H1 (cell line): ENCODE measurements at regions not wholly inside any gene's neighbourhood (a gene's known extent, or its start where the extent isn't known, plus 50 kb on each side); places are given as distances from the start of the nearest gene placed in this dataset.

Experiments used
- CTCF ChIA-PET: fragments of 300-600 bp; sonication (Branson Sonifier 250); formaldehyde crosslinking; loops from one replicate; lab custom pipeline; 2021; ENCODE audit not compliant: partially characterized antibody; lab: Charles Lee
- POLR2A ChIA-PET: fragments of 300-600 bp; sonication (Branson Sonifier 250); formaldehyde crosslinking; loops from one replicate; lab custom pipeline; 2021; ENCODE audit warnings: inconsistent platforms; ENCODE audit not compliant: partially characterized antibody; lab: Charles Lee
- DNase-seq, 2 experiments: peaks; one replicate each; pipeline versions ENCODE4 v3.0.0 to v3.0.0-alpha.2; 2010 to 2022; ENCODE audit warnings: low spot score in 2 of 2, low read depth in 1 of 2, mixed read lengths in 1 of 2
- FAIRE-seq: peaks from 2 replicates; lab custom pipeline; 2011; peaks lifted over from hg19 to GRCh38; lab: Jason Lieb, UNC
- H2AFZ ChIP-seq: 2 replicates; pipeline ENCODE4 v1.8.1; 2012; ENCODE audit warnings: low read length, inconsistent platforms
- H2AK5ac ChIP-seq: 2 replicates; pipeline ENCODE4 v1.6.1; 2013; ENCODE audit warnings: low read depth, low read length
- H2BK120ac ChIP-seq: replicated peaks from 2 replicates; pipeline ENCODE3; 2013; ENCODE audit warnings: low read depth, low read length, inconsistent platforms
- H2BK12ac ChIP-seq: 2 replicates; pipeline ENCODE4 v1.6.1; 2013; ENCODE audit warnings: low read depth, low read length
- H2BK15ac ChIP-seq: 2 replicates; pipeline ENCODE4 v1.6.1; 2013; ENCODE audit warnings: low read length
- H2BK20ac ChIP-seq: 2 replicates; pipeline ENCODE4 v1.6.1; 2013; ENCODE audit warnings: low read length
- H2BK5ac ChIP-seq: 2 replicates; pipeline ENCODE4 v1.6.1; 2013; ENCODE audit warnings: low read depth, low read length
- H3K14ac ChIP-seq: 2 replicates; pipeline ENCODE4 v1.6.1; 2013; ENCODE audit warnings: inconsistent platforms; ENCODE audit not compliant: insufficient read length
- H3K18ac ChIP-seq: 2 replicates; pipeline ENCODE4 v1.6.1; 2013; ENCODE audit warnings: low read length; ENCODE audit errors: extremely low read depth
- H3K23ac ChIP-seq: 2 replicates; pipeline ENCODE4 v1.6.1; 2013; ENCODE audit warnings: inconsistent platforms; ENCODE audit not compliant: insufficient read length
- H3K23me2 ChIP-seq: 2 replicates; pipeline ENCODE4 v1.6.1; 2013; ENCODE audit warnings: low read depth, low read length
- H3K27ac ChIP-seq: 2 replicates; pipeline ENCODE4 v1.6.1; 2011; ENCODE audit warnings: low read depth, low read length, inconsistent platforms
- H3K27me3 ChIP-seq, 4 experiments: replicated peaks in 1 of 4; 1 replicate in 1 of 4; 2 replicates in 3 of 4; pipeline versions ENCODE4 v1.6.1 to v1.8.1; 2011 to 2013; ENCODE audit warnings: low read length in 3 of 4, mild to moderate bottlenecking in 3 of 4, inconsistent platforms in 2 of 4, mixed read lengths in 2 of 4, moderate library complexity in 1 of 4; ENCODE audit not compliant: control insufficient read depth in 3 of 4, insufficient read depth in 3 of 4; ENCODE audit errors: extremely low read depth in 1 of 4
- H3K36me3 ChIP-seq, 4 experiments: 2 replicates each; pipeline versions ENCODE4 v1.6.1 to v1.8.1; 2011 to 2013; ENCODE audit warnings: mild to moderate bottlenecking in 4 of 4, low read length in 3 of 4, moderate library complexity in 2 of 4, control low read depth in 1 of 4, inconsistent platforms in 1 of 4; ENCODE audit not compliant: insufficient read depth in 4 of 4, control insufficient read depth in 2 of 4
- H3K4ac ChIP-seq: replicated peaks from 2 replicates; pipeline ENCODE3; 2013; ENCODE audit warnings: low read length, low read depth, mixed read lengths, inconsistent platforms; ENCODE audit not compliant: insufficient read length
- H3K4me1 ChIP-seq, 4 experiments: replicated peaks in 1 of 4; 1 replicate in 1 of 4; 2 replicates in 3 of 4; pipeline versions ENCODE4 v1.6.1 to v1.8.1; 2011 to 2013; ENCODE audit warnings: low read length in 3 of 4, inconsistent platforms in 2 of 4, mixed read lengths in 1 of 4; ENCODE audit not compliant: insufficient read depth in 4 of 4, control insufficient read depth in 3 of 4
- H3K4me2 ChIP-seq, 2 experiments: 2 replicates each; pipeline versions ENCODE4 v1.6.1 to v1.8.1; 2011 to 2013; ENCODE audit warnings: low read depth in 2 of 2, low read length in 2 of 2, control low read depth in 1 of 2, inconsistent platforms in 1 of 2, mild to moderate bottlenecking in 1 of 2; ENCODE audit not compliant: insufficient read depth in 1 of 2
- H3K4me3 ChIP-seq, 4 experiments: fragments of 200-600, 300-600 bp in 1 of 4; sonication (generic), shearing (Covaris generic), sonication (Bioruptor Twin) in 1 of 4; 2 replicates each; pipeline versions ENCODE4 v1.5.1 to v1.8.1; 2011 to 2016; ENCODE audit warnings: low read length in 4 of 4, low read depth in 3 of 4, control low read depth in 2 of 4, inconsistent platforms in 2 of 4, mild to moderate bottlenecking in 2 of 4, mixed read lengths in 1 of 4, moderate library complexity in 1 of 4; ENCODE audit not compliant: insufficient read depth in 2 of 4; ENCODE audit errors: extremely low read depth in 1 of 4
- H3K56ac ChIP-seq: replicated peaks from 2 replicates; pipeline ENCODE3; 2013; ENCODE audit warnings: low read depth, mild to moderate bottlenecking, mixed read lengths, low read length, inconsistent platforms; ENCODE audit not compliant: insufficient read length
- H3K79me1 ChIP-seq: 2 replicates; pipeline ENCODE4 v1.6.1; 2013; ENCODE audit warnings: low read depth, low read length, control low read depth
- H3K79me2 ChIP-seq, 2 experiments: 2 replicates each; pipeline versions ENCODE4 v1.6.1 to v1.8.1; 2012 to 2013; ENCODE audit warnings: low read length in 2 of 2, mild to moderate bottlenecking in 2 of 2, inconsistent platforms in 1 of 2; ENCODE audit not compliant: insufficient read depth in 2 of 2, control insufficient read depth in 1 of 2
- H3K9ac ChIP-seq, 4 experiments: replicated peaks in 1 of 4; 1 replicate in 1 of 4; 2 replicates in 3 of 4; pipeline versions ENCODE4 v1.6.1 to v1.8.1; 2011 to 2013; ENCODE audit warnings: low read depth in 3 of 4, low read length in 3 of 4, control low read depth in 2 of 4, mild to moderate bottlenecking in 2 of 4, moderate library complexity in 2 of 4, inconsistent platforms in 1 of 4; ENCODE audit errors: extremely low read depth in 1 of 4
- H3K9me3 ChIP-seq, 2 experiments: 2 replicates each; pipeline versions ENCODE4 v1.6.1 to v1.8.1; 2012 to 2013; ENCODE audit warnings: mild to moderate bottlenecking in 2 of 2, moderate library complexity in 2 of 2, control low read depth in 1 of 2, inconsistent platforms in 1 of 2, low read depth in 1 of 2, low read length in 1 of 2, mixed read lengths in 1 of 2; ENCODE audit not compliant: insufficient read depth in 2 of 2
- H4K20me1 ChIP-seq, 2 experiments: replicated peaks in 1 of 2; 2 replicates each; pipeline versions ENCODE3 to v1.8.1; 2011 to 2013; ENCODE audit warnings: inconsistent platforms in 2 of 2, low read length in 2 of 2, mild to moderate bottlenecking in 1 of 2; ENCODE audit not compliant: insufficient read depth in 2 of 2, control insufficient read depth in 1 of 2
- H4K5ac ChIP-seq: 2 replicates; pipeline ENCODE4 v1.6.1; 2013; ENCODE audit warnings: low read length, low read depth, mixed read lengths, inconsistent platforms; ENCODE audit not compliant: insufficient read length
- H4K8ac ChIP-seq: 2 replicates; pipeline ENCODE4 v1.8.0; 2013; ENCODE audit warnings: mild to moderate bottlenecking, moderate library complexity, low read length, inconsistent platforms; ENCODE audit not compliant: insufficient read depth; ENCODE audit errors: extremely low read depth
- H4K91ac ChIP-seq: replicated peaks from 2 replicates; pipeline ENCODE3; 2013; ENCODE audit warnings: low read length, mixed read lengths, inconsistent platforms; ENCODE audit not compliant: insufficient read length
- WGBS, 2 experiments: shearing (Covaris generic) in 1 of 2; methylation state at CpG; one replicate each; pipeline versions ENCODE4 v1.1.6 to v1.1.7; 2013 to 2015; ENCODE audit warnings: low lambda C conversion rate in 2 of 2, mixed read lengths in 2 of 2, inconsistent platforms in 1 of 2, low coverage in 1 of 2, missing lambda C conversion rate in 1 of 2; ENCODE audit not compliant: insufficient replicate concordance in 2 of 2, insufficient coverage in 1 of 2, insufficient read length in 1 of 2; ENCODE audit errors: extremely low coverage in 1 of 2, missing lambda C conversion rate in 1 of 2; 5-methylcytosine and 5-hydroxymethylcytosine counted together
- TF ChIP-seq, protein P1 (sequence below): fragments of 300-600 bp; sonication (generic); IDR thresholded peaks from 2 replicates; pipeline ENCODE4 v1.7.1; 2012; ENCODE audit warnings: low read length, moderate library complexity, mild to moderate bottlenecking, inconsistent platforms; ENCODE audit not compliant: insufficient replicate concordance

DNA sequence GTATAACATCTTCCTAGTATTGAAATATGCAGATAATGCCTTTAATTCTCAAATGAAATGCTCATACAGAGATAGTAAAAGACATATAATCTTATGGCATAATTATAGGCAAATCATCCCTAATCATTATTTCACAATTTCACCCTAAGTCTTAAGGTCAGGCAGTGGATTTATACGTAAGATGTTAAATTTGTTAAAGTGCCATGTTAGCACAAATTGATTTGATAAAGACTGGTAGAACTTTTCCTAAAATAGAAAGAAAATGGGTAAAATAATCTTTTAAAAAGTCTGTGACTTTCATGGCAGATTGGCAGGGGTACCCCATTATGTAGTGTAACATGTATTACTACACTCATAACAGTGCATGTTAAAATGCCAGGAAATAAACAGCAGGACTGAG lies 1092.7 kb upstream of the GOT2 start:
- no peak overlapping the region for H2BK12ac ChIP-seq
- DNase-seq (no peak), FAIRE-seq (no peak)
- H4K8ac ChIP-seq = no peak overlapping the region
- H3K23ac ChIP-seq = no peak overlapping the region
- no peaks in the 10 kb centered on the region for H3K9me3 ChIP-seq
- H3K9ac ChIP-seq = no peak overlapping the region
- no peak overlapping the region for H2BK120ac ChIP-seq
- H3K4me3 ChIP-seq = no peak overlapping the region
- WGBS, 2 experiments = 88% methylated on average over 1 of the region's 1 CpG; no CpG with 5 or more reads in 1 of the 2 experiments
- no peak overlapping the region for H3K4me2 ChIP-seq
- no peaks in the 10 kb centered on the region for H3K79me1 ChIP-seq
- H3K18ac ChIP-seq = no peak overlapping the region
- H3K23me2 ChIP-seq = no peaks in the 10 kb centered on the region
- no peak overlapping the region for H3K4ac ChIP-seq
- no peaks in the 10 kb centered on the region for H3K79me2 ChIP-seq
- no peaks in the 10 kb centered on the region for H3K27me3 ChIP-seq
- no peak overlapping the region for H3K56ac ChIP-seq
- no peak overlapping the region for H2AFZ ChIP-seq
- H2BK20ac ChIP-seq = no peak overlapping the region
- no peak overlapping the region for H2BK5ac ChIP-seq
- ChIA-PET CTCF (no interaction called here), POLR2A (no interaction called here)
- no peaks in the 10 kb centered on the region for H3K36me3 ChIP-seq
- H4K20me1 ChIP-seq = no peaks in the 10 kb centered on the region
- no peak overlapping the region for H4K5ac ChIP-seq
- no peak overlapping the region for H3K27ac ChIP-seq
- no peak overlapping the region for H3K14ac ChIP-seq
- H3K4me1 ChIP-seq = no peaks in the 10 kb centered on the region
- H2BK15ac ChIP-seq = no peak overlapping the region
- H2AK5ac ChIP-seq = no peak overlapping the region
- no peak overlapping the region for H4K91ac ChIP-seq
- TF ChIP-seq, protein P1, sequence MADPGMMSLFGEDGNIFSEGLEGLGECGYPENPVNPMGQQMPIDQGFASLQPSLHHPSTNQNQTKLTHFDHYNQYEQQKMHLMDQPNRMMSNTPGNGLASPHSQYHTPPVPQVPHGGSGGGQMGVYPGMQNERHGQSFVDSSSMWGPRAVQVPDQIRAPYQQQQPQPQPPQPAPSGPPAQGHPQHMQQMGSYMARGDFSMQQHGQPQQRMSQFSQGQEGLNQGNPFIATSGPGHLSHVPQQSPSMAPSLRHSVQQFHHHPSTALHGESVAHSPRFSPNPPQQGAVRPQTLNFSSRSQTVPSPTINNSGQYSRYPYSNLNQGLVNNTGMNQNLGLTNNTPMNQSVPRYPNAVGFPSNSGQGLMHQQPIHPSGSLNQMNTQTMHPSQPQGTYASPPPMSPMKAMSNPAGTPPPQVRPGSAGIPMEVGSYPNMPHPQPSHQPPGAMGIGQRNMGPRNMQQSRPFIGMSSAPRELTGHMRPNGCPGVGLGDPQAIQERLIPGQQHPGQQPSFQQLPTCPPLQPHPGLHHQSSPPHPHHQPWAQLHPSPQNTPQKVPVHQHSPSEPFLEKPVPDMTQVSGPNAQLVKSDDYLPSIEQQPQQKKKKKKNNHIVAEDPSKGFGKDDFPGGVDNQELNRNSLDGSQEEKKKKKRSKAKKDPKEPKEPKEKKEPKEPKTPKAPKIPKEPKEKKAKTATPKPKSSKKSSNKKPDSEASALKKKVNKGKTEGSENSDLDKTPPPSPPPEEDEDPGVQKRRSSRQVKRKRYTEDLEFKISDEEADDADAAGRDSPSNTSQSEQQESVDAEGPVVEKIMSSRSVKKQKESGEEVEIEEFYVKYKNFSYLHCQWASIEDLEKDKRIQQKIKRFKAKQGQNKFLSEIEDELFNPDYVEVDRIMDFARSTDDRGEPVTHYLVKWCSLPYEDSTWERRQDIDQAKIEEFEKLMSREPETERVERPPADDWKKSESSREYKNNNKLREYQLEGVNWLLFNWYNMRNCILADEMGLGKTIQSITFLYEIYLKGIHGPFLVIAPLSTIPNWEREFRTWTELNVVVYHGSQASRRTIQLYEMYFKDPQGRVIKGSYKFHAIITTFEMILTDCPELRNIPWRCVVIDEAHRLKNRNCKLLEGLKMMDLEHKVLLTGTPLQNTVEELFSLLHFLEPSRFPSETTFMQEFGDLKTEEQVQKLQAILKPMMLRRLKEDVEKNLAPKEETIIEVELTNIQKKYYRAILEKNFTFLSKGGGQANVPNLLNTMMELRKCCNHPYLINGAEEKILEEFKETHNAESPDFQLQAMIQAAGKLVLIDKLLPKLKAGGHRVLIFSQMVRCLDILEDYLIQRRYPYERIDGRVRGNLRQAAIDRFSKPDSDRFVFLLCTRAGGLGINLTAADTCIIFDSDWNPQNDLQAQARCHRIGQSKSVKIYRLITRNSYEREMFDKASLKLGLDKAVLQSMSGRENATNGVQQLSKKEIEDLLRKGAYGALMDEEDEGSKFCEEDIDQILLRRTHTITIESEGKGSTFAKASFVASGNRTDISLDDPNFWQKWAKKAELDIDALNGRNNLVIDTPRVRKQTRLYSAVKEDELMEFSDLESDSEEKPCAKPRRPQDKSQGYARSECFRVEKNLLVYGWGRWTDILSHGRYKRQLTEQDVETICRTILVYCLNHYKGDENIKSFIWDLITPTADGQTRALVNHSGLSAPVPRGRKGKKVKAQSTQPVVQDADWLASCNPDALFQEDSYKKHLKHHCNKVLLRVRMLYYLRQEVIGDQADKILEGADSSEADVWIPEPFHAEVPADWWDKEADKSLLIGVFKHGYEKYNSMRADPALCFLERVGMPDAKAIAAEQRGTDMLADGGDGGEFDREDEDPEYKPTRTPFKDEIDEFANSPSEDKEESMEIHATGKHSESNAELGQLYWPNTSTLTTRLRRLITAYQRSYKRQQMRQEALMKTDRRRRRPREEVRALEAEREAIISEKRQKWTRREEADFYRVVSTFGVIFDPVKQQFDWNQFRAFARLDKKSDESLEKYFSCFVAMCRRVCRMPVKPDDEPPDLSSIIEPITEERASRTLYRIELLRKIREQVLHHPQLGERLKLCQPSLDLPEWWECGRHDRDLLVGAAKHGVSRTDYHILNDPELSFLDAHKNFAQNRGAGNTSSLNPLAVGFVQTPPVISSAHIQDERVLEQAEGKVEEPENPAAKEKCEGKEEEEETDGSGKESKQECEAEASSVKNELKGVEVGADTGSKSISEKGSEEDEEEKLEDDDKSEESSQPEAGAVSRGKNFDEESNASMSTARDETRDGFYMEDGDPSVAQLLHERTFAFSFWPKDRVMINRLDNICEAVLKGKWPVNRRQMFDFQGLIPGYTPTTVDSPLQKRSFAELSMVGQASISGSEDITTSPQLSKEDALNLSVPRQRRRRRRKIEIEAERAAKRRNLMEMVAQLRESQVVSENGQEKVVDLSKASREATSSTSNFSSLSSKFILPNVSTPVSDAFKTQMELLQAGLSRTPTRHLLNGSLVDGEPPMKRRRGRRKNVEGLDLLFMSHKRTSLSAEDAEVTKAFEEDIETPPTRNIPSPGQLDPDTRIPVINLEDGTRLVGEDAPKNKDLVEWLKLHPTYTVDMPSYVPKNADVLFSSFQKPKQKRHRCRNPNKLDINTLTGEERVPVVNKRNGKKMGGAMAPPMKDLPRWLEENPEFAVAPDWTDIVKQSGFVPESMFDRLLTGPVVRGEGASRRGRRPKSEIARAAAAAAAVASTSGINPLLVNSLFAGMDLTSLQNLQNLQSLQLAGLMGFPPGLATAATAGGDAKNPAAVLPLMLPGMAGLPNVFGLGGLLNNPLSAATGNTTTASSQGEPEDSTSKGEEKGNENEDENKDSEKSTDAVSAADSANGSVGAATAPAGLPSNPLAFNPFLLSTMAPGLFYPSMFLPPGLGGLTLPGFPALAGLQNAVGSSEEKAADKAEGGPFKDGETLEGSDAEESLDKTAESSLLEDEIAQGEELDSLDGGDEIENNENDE = no peak
